Breast epithelium (tissue), 4 donors: ENCODE measurements at regions not wholly inside any gene's neighbourhood (a gene's known extent, or its start where the extent isn't known, plus 50 kb on each side); places are given as distances from the start of the nearest gene placed in this dataset.

Experiments
- DNase-seq, 2 donors: peaks; one replicate each; pipeline ENCODE4 v3.0.0-alpha.2; 2019; ENCODE audit warnings: low spot score in 2 of 2
- H3K27ac ChIP-seq, 2 donors: fragments of 200-600 bp; sonication (generic) in 1 of 2; one replicate each; pipeline ENCODE4 v1.5.1; 2016 to 2019; ENCODE audit warnings: mild to moderate bottlenecking in 1 of 2
- H3K27me3 ChIP-seq, 2 donors: fragments of 200-600 bp; sonication (generic) in 1 of 2; one replicate each; pipeline versions ENCODE4 v1.5.1 to v1.6.0; 2017 to 2019; ENCODE audit warnings: control low read depth in 1 of 2, mild to moderate bottlenecking in 1 of 2
- H3K36me3 ChIP-seq: fragments of 200-600 bp; one replicate; pipeline ENCODE4 v1.5.1; 2019
- H3K4me1 ChIP-seq, 2 donors: fragments of 200-600 bp; sonication (generic); one replicate each; pipeline ENCODE4 v1.5.1; 2016 to 2019; ENCODE audit warnings: control low read depth in 1 of 2
- H3K4me3 ChIP-seq, 3 donors: fragments of 200-600 bp; sonication (generic); 1 replicate in 2 of 3; 2 replicates in 1 of 3; pipeline ENCODE4 v1.5.1; 2016 to 2019; ENCODE audit warnings: mild to moderate bottlenecking in 3 of 3, moderate library complexity in 2 of 3
- H3K9me3 ChIP-seq, 2 donors: fragments of 200-600 bp; sonication (generic) in 1 of 2; one replicate each; pipeline ENCODE4 v1.5.1; 2016 to 2019; ENCODE audit warnings: control low read depth in 1 of 2
- POLR2A ChIP-seq: fragments of 450-650 bp; IDR thresholded peaks from one replicate; pipeline ENCODE4 v1.6.1; 2016; ENCODE audit warnings: antibody characterized with exemption, mild to moderate bottlenecking, moderate library complexity
- POLR2AphosphoS5 ChIP-seq, 3 donors: sonication (generic); formaldehyde crosslinking; IDR thresholded peaks; one replicate each; pipeline ENCODE4 v1.6.1; 2017; ENCODE audit warnings: antibody characterized with exemption in 3 of 3
- intact Hi-C: fragments of 100-400 bp; cut with DNase I; formaldehyde crosslinking; loops from one replicate; pipeline ENCODE4 v1.15.1; 2023; ENCODE audit warnings: low total_unique reads
- TF ChIP-seq, protein P1 (sequence below), 3 donors: fragments of 450-650 bp; IDR thresholded peaks; one replicate each; pipeline ENCODE4 v1.5.1; 2016 to 2017; ENCODE audit warnings: antibody characterized with exemption in 3 of 3, mild to moderate bottlenecking in 3 of 3, moderate library complexity in 3 of 3

GRCh38 chrX:40501164-40501855 lies 79.5 kb upstream of the ATP6AP2 start:
- H3K4me1 ChIP-seq, result no peaks in the 10 kb centered on the region
- intact Hi-C loops, result no loop called here
- peaks cover 0 to 87% of the 10 kb centered on the region in 2 donors for H3K27me3 ChIP-seq
- peaks cover 0 to under 1% of the 10 kb centered on the region in 2 donors for H3K9me3 ChIP-seq
- H3K36me3 ChIP-seq, result no peaks in the 10 kb centered on the region
- no peak for DNase-seq
- no peak overlapping the region for H3K27ac ChIP-seq
- TF ChIP-seq POLR2A, result no peak
- no peak for TF ChIP-seq POLR2AphosphoS5 (IDR thresholded peaks at IDR 0.05)
- TF ChIP-seq, protein P1, sequence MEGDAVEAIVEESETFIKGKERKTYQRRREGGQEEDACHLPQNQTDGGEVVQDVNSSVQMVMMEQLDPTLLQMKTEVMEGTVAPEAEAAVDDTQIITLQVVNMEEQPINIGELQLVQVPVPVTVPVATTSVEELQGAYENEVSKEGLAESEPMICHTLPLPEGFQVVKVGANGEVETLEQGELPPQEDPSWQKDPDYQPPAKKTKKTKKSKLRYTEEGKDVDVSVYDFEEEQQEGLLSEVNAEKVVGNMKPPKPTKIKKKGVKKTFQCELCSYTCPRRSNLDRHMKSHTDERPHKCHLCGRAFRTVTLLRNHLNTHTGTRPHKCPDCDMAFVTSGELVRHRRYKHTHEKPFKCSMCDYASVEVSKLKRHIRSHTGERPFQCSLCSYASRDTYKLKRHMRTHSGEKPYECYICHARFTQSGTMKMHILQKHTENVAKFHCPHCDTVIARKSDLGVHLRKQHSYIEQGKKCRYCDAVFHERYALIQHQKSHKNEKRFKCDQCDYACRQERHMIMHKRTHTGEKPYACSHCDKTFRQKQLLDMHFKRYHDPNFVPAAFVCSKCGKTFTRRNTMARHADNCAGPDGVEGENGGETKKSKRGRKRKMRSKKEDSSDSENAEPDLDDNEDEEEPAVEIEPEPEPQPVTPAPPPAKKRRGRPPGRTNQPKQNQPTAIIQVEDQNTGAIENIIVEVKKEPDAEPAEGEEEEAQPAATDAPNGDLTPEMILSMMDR (IDR thresholded peaks at IDR 0.05), result no peak
- H3K4me3 ChIP-seq, result no peak overlapping the region

- Histone ChIP-seq H3K36me3 (no peaks in the 10 kb centered on the region), H3K27me3 (peaks cover 0 to 71% of the 10 kb centered on the region in 2 donors), H3K27ac (no peak overlapping the region), H3K9me3 (peaks cover 13 to 14% of the 10 kb centered on the region in 2 donors), H3K4me1 (no peaks in the 10 kb centered on the region), H3K4me3 (no peak overlapping the region)
- TF ChIP-seq POLR2AphosphoS5 (IDR thresholded peaks at IDR 0.05) (no peak), POLR2A (no peak)
- TF ChIP-seq, protein P1 (IDR thresholded peaks at IDR 0.05), result no peak
- DNase-seq, result no peak
- intact Hi-C loops, result no loop called here
Measured at GRCh38 chrX:40496728-40497127, 84.0 kb upstream of the ATP6AP2 start.

- intact Hi-C loops, result no loop called here
- Histone ChIP-seq H3K36me3 (no peaks in the 10 kb centered on the region), H3K27ac (no peak overlapping the region), H3K4me3 (no peak overlapping the region), H3K27me3 (peaks cover 0 to 70% of the 10 kb centered on the region in 2 donors), H3K4me1 (no peaks in the 10 kb centered on the region), H3K9me3 (peaks cover 13 to 14% of the 10 kb centered on the region in 2 donors)
- no peak for DNase-seq
- TF ChIP-seq, protein P1 (IDR thresholded peaks at IDR 0.05), result no peak
Measured at GRCh38 chrX:40495659-40496058, 85.1 kb upstream of the ATP6AP2 start.

- Histone ChIP-seq H3K9me3 (peaks cover 13 to 14% of the 10 kb centered on the region in 2 donors), H3K4me1 (no peaks in the 10 kb centered on the region), H3K27me3 (peaks cover 0 to 69% of the 10 kb centered on the region in 2 donors), H3K27ac (no peak overlapping the region), H3K36me3 (no peaks in the 10 kb centered on the region), H3K4me3 (no peak overlapping the region)
- DNase-seq, result no peak
- intact Hi-C loops, result no loop called here
- TF ChIP-seq POLR2AphosphoS5 (IDR thresholded peaks at IDR 0.05) (no peak), POLR2A (no peak)
- TF ChIP-seq, protein P1 (IDR thresholded peaks at IDR 0.05), result no peak
Measured at GRCh38 chrX:40494005-40494404, 86.8 kb upstream of the ATP6AP2 start.

- peaks cover 0 to 71% of the 10 kb centered on the region in 2 donors for H3K27me3 ChIP-seq
- intact Hi-C loops, result no loop called here
- H3K27ac ChIP-seq, result no peak overlapping the region
- no peak overlapping the region for H3K4me3 ChIP-seq
- no peaks in the 10 kb centered on the region for H3K36me3 ChIP-seq
- no peaks in the 10 kb centered on the region for H3K4me1 ChIP-seq
- TF ChIP-seq, protein P1 (IDR thresholded peaks at IDR 0.05), result no peak
- TF ChIP-seq POLR2A (no peak), POLR2AphosphoS5 (IDR thresholded peaks at IDR 0.05) (no peak)
- H3K9me3 ChIP-seq, result peaks cover 3 to 20% of the 10 kb centered on the region in 2 donors
- no peak for DNase-seq
Measured at GRCh38 chrX:40488296-40488695, 92.5 kb upstream of the ATP6AP2 start.
